ENCODE measurements at regions not wholly inside any gene's neighbourhood (a gene's known extent, or its start where the extent isn't known, plus 50 kb on each side); places are given as distances from the start of the nearest gene placed in this dataset.

DNA sequence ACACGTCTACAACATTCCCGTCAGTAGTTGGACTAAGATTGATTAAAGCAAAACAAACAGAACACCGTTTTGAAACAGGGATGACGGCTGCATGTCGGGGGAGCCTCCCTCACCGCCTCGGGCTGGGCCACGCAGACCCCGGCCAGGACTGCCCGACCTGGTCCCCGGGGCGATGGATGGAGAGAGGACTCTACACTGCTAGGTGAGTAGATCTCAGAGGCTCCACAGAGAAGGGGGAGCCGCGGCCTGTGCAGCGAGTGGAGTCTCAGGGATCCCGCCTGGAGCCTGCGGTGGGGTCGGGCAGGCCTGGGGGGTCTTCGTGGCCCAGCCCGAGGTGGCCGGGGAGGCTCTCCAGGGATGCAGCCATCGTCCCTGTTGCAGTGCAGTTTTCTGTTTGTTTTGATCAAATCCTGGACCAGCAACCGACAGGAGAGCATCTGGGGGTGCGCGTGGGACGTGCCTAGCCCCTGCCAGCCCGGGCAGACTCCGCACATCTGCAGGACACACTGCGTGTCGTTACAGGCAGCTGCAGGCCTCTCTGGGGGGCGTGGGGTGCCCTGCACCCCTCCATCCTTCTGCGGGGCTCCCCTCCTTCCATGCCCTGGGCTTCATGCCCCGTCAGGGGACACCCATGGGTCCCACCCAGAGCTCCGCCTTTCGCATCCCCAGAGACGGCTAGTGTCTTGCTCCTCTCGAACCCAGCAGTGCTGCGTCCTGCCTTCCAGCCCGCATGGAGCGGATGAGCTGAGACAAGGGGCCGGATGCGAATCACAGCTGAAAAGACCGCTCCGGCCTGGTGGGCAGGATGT, 143.6 kb downstream of the RTP5 start:
- Histone ChIP-seq H3K9me3 (ENCODE audit: control insufficient read depth, insufficient read depth, low read depth, low read length) (no peaks in the 10 kb centered on the region), H3K79me2 (ENCODE audit: control insufficient read depth, insufficient read depth, low read length) (no peaks in the 10 kb centered on the region), H3K4me1 (ENCODE audit: control insufficient read depth, extremely low read depth, insufficient read depth, low read length) (no peaks in the 10 kb centered on the region), H3K4me2 (ENCODE audit: extremely low read depth, insufficient read depth, low read length) (no peak overlapping the region), H3K36me3 (ENCODE audit: control insufficient read depth, insufficient read depth, low read length) (no peaks in the 10 kb centered on the region), H3K9ac (ENCODE audit: insufficient read depth, low read length) (no peak overlapping the region), H2AFZ (ENCODE audit: low read length) (no peak overlapping the region), H3K27ac (ENCODE audit: insufficient read depth, low read length) (no peak overlapping the region), H4K20me1 (ENCODE audit: control insufficient read depth, extremely low read depth, insufficient read depth, low read length) (no peaks in the 10 kb centered on the region), H3K27me3 (ENCODE audit: control insufficient read depth, insufficient read depth, low read length) (peaks cover 3% of the 10 kb centered on the region), H3K4me3 (replicated peaks in 1 of 4; ENCODE audit: control extremely low read depth in 1 of 4, insufficient read depth in 1 of 4, low read depth in 3 of 4, low read length in 4 of 4) (no peak overlapping the region)
- DNase-seq (ENCODE audit: low read depth in 2 of 2) = no peak
- no peak for TF ChIP-seq EZH2 (IDR thresholded peaks at IDR 0.05; ENCODE audit: low read length, missing control alignments)
- TF ChIP-seq, protein P1, sequence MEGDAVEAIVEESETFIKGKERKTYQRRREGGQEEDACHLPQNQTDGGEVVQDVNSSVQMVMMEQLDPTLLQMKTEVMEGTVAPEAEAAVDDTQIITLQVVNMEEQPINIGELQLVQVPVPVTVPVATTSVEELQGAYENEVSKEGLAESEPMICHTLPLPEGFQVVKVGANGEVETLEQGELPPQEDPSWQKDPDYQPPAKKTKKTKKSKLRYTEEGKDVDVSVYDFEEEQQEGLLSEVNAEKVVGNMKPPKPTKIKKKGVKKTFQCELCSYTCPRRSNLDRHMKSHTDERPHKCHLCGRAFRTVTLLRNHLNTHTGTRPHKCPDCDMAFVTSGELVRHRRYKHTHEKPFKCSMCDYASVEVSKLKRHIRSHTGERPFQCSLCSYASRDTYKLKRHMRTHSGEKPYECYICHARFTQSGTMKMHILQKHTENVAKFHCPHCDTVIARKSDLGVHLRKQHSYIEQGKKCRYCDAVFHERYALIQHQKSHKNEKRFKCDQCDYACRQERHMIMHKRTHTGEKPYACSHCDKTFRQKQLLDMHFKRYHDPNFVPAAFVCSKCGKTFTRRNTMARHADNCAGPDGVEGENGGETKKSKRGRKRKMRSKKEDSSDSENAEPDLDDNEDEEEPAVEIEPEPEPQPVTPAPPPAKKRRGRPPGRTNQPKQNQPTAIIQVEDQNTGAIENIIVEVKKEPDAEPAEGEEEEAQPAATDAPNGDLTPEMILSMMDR (conservative IDR thresholded peaks at IDR 0.05 in 1 of 2, IDR thresholded peaks at IDR 0.05 in 1 of 2; ENCODE audit: low read depth in 1 of 2, low read length in 2 of 2) = no peak

GRCh38 chr2:242013771-242014170, 144.2 kb downstream of the RTP5 start:
- no peak overlapping the region for H3K9ac ChIP-seq (ENCODE audit: insufficient read depth, low read length)
- TF ChIP-seq, protein P1 (conservative IDR thresholded peaks at IDR 0.05 in 1 of 2, IDR thresholded peaks at IDR 0.05 in 1 of 2; ENCODE audit: low read depth in 1 of 2, low read length in 2 of 2) = no peak
- TF ChIP-seq EZH2 (IDR thresholded peaks at IDR 0.05; ENCODE audit: low read length, missing control alignments) = no peak
- H3K36me3 ChIP-seq (ENCODE audit: control insufficient read depth, insufficient read depth, low read length) = no peaks in the 10 kb centered on the region
- H4K20me1 ChIP-seq (ENCODE audit: control insufficient read depth, extremely low read depth, insufficient read depth, low read length) = no peaks in the 10 kb centered on the region
- H3K79me2 ChIP-seq (ENCODE audit: control insufficient read depth, insufficient read depth, low read length) = no peaks in the 10 kb centered on the region
- H3K27ac ChIP-seq (ENCODE audit: insufficient read depth, low read length) = no peak overlapping the region
- H3K27me3 ChIP-seq (ENCODE audit: control insufficient read depth, insufficient read depth, low read length) = peaks cover 3% of the 10 kb centered on the region
- no peaks in the 10 kb centered on the region for H3K4me1 ChIP-seq (ENCODE audit: control insufficient read depth, extremely low read depth, insufficient read depth, low read length)
- no peak overlapping the region for H3K4me3 ChIP-seq (replicated peaks in 1 of 4; ENCODE audit: control extremely low read depth in 1 of 4, insufficient read depth in 1 of 4, low read depth in 3 of 4, low read length in 4 of 4)
- H3K9me3 ChIP-seq (ENCODE audit: control insufficient read depth, insufficient read depth, low read depth, low read length) = no peaks in the 10 kb centered on the region
- H3K4me2 ChIP-seq (ENCODE audit: extremely low read depth, insufficient read depth, low read length) = no peak overlapping the region
- H2AFZ ChIP-seq (ENCODE audit: low read length) = no peak overlapping the region
- DNase-seq (ENCODE audit: low read depth in 2 of 2) = no peak

GRCh38 chr2:242015108-242016065, 145.9 kb downstream of the RTP5 start:
- H3K36me3 ChIP-seq (ENCODE audit: control insufficient read depth, insufficient read depth, low read length) = no peaks in the 10 kb centered on the region
- H3K27ac ChIP-seq (ENCODE audit: insufficient read depth, low read length) = no peak overlapping the region
- H3K79me2 ChIP-seq (ENCODE audit: control insufficient read depth, insufficient read depth, low read length) = no peaks in the 10 kb centered on the region
- DNase-seq (ENCODE audit: low read depth in 2 of 2) = no peak
- TF ChIP-seq, protein P1 (conservative IDR thresholded peaks at IDR 0.05 in 1 of 2, IDR thresholded peaks at IDR 0.05 in 1 of 2; ENCODE audit: low read depth in 1 of 2, low read length in 2 of 2) = no peak
- no peak for TF ChIP-seq EZH2 (IDR thresholded peaks at IDR 0.05; ENCODE audit: low read length, missing control alignments)
- no peaks in the 10 kb centered on the region for H3K9me3 ChIP-seq (ENCODE audit: control insufficient read depth, insufficient read depth, low read depth, low read length)
- H4K20me1 ChIP-seq (ENCODE audit: control insufficient read depth, extremely low read depth, insufficient read depth, low read length) = no peaks in the 10 kb centered on the region
- H3K9ac ChIP-seq (ENCODE audit: insufficient read depth, low read length) = no peak overlapping the region
- H3K4me3 ChIP-seq (replicated peaks in 1 of 4; ENCODE audit: control extremely low read depth in 1 of 4, insufficient read depth in 1 of 4, low read depth in 3 of 4, low read length in 4 of 4) = no peak overlapping the region
- no peak overlapping the region for H3K4me2 ChIP-seq (ENCODE audit: extremely low read depth, insufficient read depth, low read length)
- H3K4me1 ChIP-seq (ENCODE audit: control insufficient read depth, extremely low read depth, insufficient read depth, low read length) = no peaks in the 10 kb centered on the region
- no peak overlapping the region for H2AFZ ChIP-seq (ENCODE audit: low read length)
- H3K27me3 ChIP-seq (ENCODE audit: control insufficient read depth, insufficient read depth, low read length) = peaks cover 3% of the 10 kb centered on the region

Data from fibroblast of lung (primary cell).